ENCODE measurements at regions not wholly inside any gene's neighbourhood (a gene's known extent, or its start where the extent isn't known, plus 50 kb on each side); places are given as distances from the start of the nearest gene placed in this dataset.

- no peak for TF ChIP-seq CTCF (IDR thresholded peaks at IDR 0.05; ENCODE audit: low read depth, low read length)
- no peak for TF ChIP-seq EZH2phosphoT487 (IDR thresholded peaks at IDR 0.05; ENCODE audit: low read depth)
Measured at GRCh38 chr7:89926701-89927100, 227.6 kb upstream of the STEAP1 start.

Measured in OCI-LY3 (cell line).